ENCODE measurements at regions not wholly inside any gene's neighbourhood (a gene's known extent, or its start where the extent isn't known, plus 50 kb on each side); places are given as distances from the start of the nearest gene placed in this dataset.

DNA sequence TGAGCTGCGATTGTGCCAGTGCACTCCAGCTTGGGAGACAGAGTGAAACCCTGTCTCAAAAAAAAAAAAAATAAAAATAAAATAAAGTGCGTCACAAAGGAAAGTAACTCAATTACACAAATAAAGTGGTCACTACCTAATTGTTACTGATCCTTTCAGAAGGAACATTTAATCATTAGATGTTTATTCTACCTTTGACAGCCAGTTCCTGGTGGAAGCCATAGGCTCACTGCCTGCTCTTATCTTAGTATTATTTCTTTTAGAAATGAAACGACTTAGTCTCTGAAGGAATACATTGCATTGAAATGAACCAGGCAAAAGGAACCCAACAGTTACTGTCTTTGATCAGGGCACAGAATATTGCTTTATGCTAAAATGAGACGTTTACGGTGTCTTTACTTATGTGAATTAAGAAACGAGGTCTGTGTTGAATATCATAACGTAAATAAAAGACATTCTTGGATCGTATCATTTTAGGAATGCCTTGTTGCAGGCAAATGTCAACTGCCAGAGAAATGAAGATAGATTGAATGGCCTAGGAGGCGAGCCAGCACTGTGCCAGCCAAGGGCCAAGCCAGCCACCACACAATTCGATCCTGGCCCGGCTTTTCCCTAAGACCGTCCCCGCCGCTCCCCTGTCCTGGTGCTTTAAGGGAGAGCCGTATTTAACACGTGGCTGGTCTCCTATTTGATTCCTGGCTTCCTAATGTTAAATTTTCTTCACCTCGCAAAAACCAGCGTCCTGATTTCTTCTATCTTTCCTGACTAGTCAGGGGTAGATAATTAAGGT, 136.7 kb upstream of the GMDS start:
- H3K9me3 ChIP-seq (ENCODE audit: control insufficient read depth in 2 of 2, insufficient read depth in 1 of 2, low read depth in 1 of 2, low read length in 1 of 2): no peaks in the 10 kb centered on the region
- H3K27me3 ChIP-seq (ENCODE audit: control insufficient read depth in 3 of 3, insufficient read depth in 3 of 3, low read length in 3 of 3): no peaks in the 10 kb centered on the region
- H3K27ac ChIP-seq (ENCODE audit: low read depth in 1 of 3, low read length in 2 of 3): no peak overlapping the region
- no peaks in the 10 kb centered on the region for H3K4me1 ChIP-seq (ENCODE audit: control insufficient read depth in 3 of 3, insufficient read depth in 2 of 3, low read depth in 1 of 3, low read length in 2 of 3)
- no peak for DNase-seq
- H3K4me3 ChIP-seq (ENCODE audit: low read depth in 1 of 3, low read length in 3 of 3): no peak overlapping the region
- 78 to 90% (median 81%) methylated on average over 18 of the region's 18 CpGs for WGBS, 3 donors
- FAIRE-seq: no peak
- no peaks in the 10 kb centered on the region for H3K36me3 ChIP-seq (ENCODE audit: control insufficient read depth in 3 of 3, insufficient read depth in 2 of 3, low read depth in 1 of 3, low read length in 3 of 3)

DNA sequence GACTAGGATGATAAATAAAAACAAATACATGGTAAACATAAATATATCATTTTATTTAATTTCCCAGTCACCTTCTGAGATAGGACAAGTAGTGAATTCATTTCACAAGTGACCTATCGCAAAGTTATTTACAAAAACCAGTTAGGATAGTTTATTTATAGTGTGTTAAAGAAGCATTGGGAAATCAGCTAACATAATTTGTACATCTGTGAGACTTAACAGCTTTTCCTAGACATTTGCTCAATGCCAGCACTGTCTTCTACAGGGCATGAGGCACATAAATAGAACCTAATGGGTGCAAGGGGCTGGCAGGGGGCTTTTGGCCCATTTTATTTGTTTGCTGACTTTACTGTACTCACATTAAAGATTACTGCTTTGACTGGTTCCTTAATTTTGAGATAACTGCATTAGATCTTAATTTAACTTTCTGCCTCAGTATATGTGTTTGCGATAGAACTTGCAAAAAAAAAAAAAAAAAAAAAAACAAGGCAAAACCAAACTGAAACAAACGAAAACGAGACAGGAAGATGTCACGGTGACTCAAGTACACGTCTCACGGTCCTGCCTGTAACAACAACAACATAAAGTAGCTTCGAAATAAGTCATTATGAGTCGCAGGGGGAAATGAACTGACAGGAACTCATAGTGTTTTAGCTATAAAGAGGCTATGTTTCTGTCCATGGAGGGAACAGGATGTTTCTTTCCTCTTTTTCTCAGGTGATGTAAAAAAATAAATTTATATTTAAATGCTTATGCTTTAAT, 133.7 kb upstream of the GMDS start:
- H3K27ac ChIP-seq (ENCODE audit: low read depth in 1 of 3, low read length in 2 of 3): no peak overlapping the region
- no peaks in the 10 kb centered on the region for H3K9me3 ChIP-seq (ENCODE audit: control insufficient read depth in 2 of 2, insufficient read depth in 1 of 2, low read depth in 1 of 2, low read length in 1 of 2)
- FAIRE-seq (no peak), DNase-seq (no peak)
- 65 to 82% (median 70%) methylated on average over 9 of the region's 9 CpGs for WGBS, 3 donors
- H3K36me3 ChIP-seq (ENCODE audit: control insufficient read depth in 3 of 3, insufficient read depth in 2 of 3, low read depth in 1 of 3, low read length in 3 of 3): no peaks in the 10 kb centered on the region
- H3K27me3 ChIP-seq (ENCODE audit: control insufficient read depth in 3 of 3, insufficient read depth in 3 of 3, low read length in 3 of 3): no peaks in the 10 kb centered on the region
- no peak overlapping the region for H3K4me3 ChIP-seq (ENCODE audit: low read depth in 1 of 3, low read length in 3 of 3)
- H3K4me1 ChIP-seq (ENCODE audit: control insufficient read depth in 3 of 3, insufficient read depth in 2 of 3, low read depth in 1 of 3, low read length in 2 of 3): no peaks in the 10 kb centered on the region

- Histone ChIP-seq H3K27me3 (ENCODE audit: control insufficient read depth in 3 of 3, insufficient read depth in 3 of 3, low read length in 3 of 3) (no peaks in the 10 kb centered on the region), H3K9me3 (ENCODE audit: control insufficient read depth in 2 of 2, insufficient read depth in 1 of 2, low read depth in 1 of 2, low read length in 1 of 2) (no peaks in the 10 kb centered on the region), H3K4me1 (ENCODE audit: control insufficient read depth in 3 of 3, insufficient read depth in 2 of 3, low read depth in 1 of 3, low read length in 2 of 3) (no peaks in the 10 kb centered on the region), H3K27ac (ENCODE audit: low read depth in 1 of 3, low read length in 2 of 3) (no peak overlapping the region), H3K36me3 (ENCODE audit: control insufficient read depth in 3 of 3, insufficient read depth in 2 of 3, low read depth in 1 of 3, low read length in 3 of 3) (no peaks in the 10 kb centered on the region), H3K4me3 (ENCODE audit: low read depth in 1 of 3, low read length in 3 of 3) (no peak overlapping the region)
- WGBS, 3 donors: 68 to 80% (median 69%) methylated on average over 2 of the region's 2 CpGs
- no peak for FAIRE-seq
- DNase-seq: no peak
These were observed 132.7 kb upstream of the GMDS start for GRCh38 chr6:2378046-2378657.

GRCh38 chr6:2376429-2377355, 131.3 kb upstream of the GMDS start:
- DNase-seq: no peak
- WGBS, 3 donors: 85 to 91% (median 91%) methylated on average over 19 of the region's 19 CpGs

GRCh38 chr6:2375443-2375842, 130.0 kb upstream of the GMDS start:
- no peaks in the 10 kb centered on the region for H3K9me3 ChIP-seq (ENCODE audit: control insufficient read depth in 2 of 2, insufficient read depth in 1 of 2, low read depth in 1 of 2, low read length in 1 of 2)
- DNase-seq (no peak), FAIRE-seq (no peak)
- H3K4me1 ChIP-seq (ENCODE audit: control insufficient read depth in 3 of 3, insufficient read depth in 2 of 3, low read depth in 1 of 3, low read length in 2 of 3): no peaks in the 10 kb centered on the region
- H3K36me3 ChIP-seq (ENCODE audit: control insufficient read depth in 3 of 3, insufficient read depth in 2 of 3, low read depth in 1 of 3, low read length in 3 of 3): no peaks in the 10 kb centered on the region
- no peak overlapping the region for H3K4me3 ChIP-seq (ENCODE audit: low read depth in 1 of 3, low read length in 3 of 3)
- no peak overlapping the region for H3K27ac ChIP-seq (ENCODE audit: low read depth in 1 of 3, low read length in 2 of 3)
- H3K27me3 ChIP-seq (ENCODE audit: control insufficient read depth in 3 of 3, insufficient read depth in 3 of 3, low read length in 3 of 3): no peaks in the 10 kb centered on the region
- 94 to 96% (median 95%) methylated on average over 17 of the region's 17 CpGs for WGBS, 3 donors

More at GRCh38 chr6:2376429-2377355, 131.3 kb upstream of the GMDS start:
- Histone ChIP-seq H3K4me1 (ENCODE audit: control insufficient read depth in 3 of 3, insufficient read depth in 2 of 3, low read depth in 1 of 3, low read length in 2 of 3) (no peaks in the 10 kb centered on the region), H3K27me3 (ENCODE audit: control insufficient read depth in 3 of 3, insufficient read depth in 3 of 3, low read length in 3 of 3) (no peaks in the 10 kb centered on the region), H3K27ac (ENCODE audit: low read depth in 1 of 3, low read length in 2 of 3) (no peak overlapping the region), H3K36me3 (ENCODE audit: control insufficient read depth in 3 of 3, insufficient read depth in 2 of 3, low read depth in 1 of 3, low read length in 3 of 3) (no peaks in the 10 kb centered on the region), H3K4me3 (ENCODE audit: low read depth in 1 of 3, low read length in 3 of 3) (no peak overlapping the region), H3K9me3 (ENCODE audit: control insufficient read depth in 2 of 2, insufficient read depth in 1 of 2, low read depth in 1 of 2, low read length in 1 of 2) (no peaks in the 10 kb centered on the region)
- no peak for FAIRE-seq

DNA sequence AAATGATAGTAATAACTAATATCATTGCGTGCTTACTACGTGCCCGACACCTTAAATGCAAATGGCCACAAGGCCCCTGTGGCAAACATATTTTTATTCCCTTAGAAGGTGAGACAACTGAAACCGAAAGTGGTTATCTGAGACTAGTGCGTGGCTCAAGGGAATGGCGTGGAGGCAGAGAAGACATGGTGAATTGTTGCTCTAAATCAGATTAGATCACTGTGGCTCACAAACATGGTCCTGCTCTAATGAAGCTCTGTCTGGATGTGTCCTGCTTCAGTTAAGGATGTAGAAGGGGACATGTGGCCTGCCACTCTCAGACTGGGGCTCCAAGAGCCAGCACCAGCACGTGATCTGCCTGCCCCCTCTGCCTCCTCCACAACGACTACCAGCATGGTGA, 124.2 kb upstream of the GMDS start:
- Histone ChIP-seq H3K27ac (ENCODE audit: low read depth in 1 of 3, low read length in 2 of 3) (no peak overlapping the region), H3K27me3 (ENCODE audit: control insufficient read depth in 3 of 3, insufficient read depth in 3 of 3, low read length in 3 of 3) (no peaks in the 10 kb centered on the region), H3K36me3 (ENCODE audit: control insufficient read depth in 3 of 3, insufficient read depth in 2 of 3, low read depth in 1 of 3, low read length in 3 of 3) (no peaks in the 10 kb centered on the region), H3K9me3 (ENCODE audit: control insufficient read depth in 2 of 2, insufficient read depth in 1 of 2, low read depth in 1 of 2, low read length in 1 of 2) (no peaks in the 10 kb centered on the region), H3K4me1 (ENCODE audit: control insufficient read depth in 3 of 3, insufficient read depth in 2 of 3, low read depth in 1 of 3, low read length in 2 of 3) (no peaks in the 10 kb centered on the region), H3K4me3 (ENCODE audit: low read depth in 1 of 3, low read length in 3 of 3) (no peak overlapping the region)
- DNase-seq: peak in 1 of 2 donors; percentile 21
- FAIRE-seq: no peak
- 79 to 87% (median 81%) methylated on average over 8 of the region's 8 CpGs for WGBS, 3 donors

GRCh38 chr6:2363211-2363610, 117.8 kb upstream of the GMDS start:
- H3K4me1 ChIP-seq (ENCODE audit: control insufficient read depth in 3 of 3, insufficient read depth in 2 of 3, low read depth in 1 of 3, low read length in 2 of 3): no peaks in the 10 kb centered on the region
- FAIRE-seq: no peak
- no peaks in the 10 kb centered on the region for H3K27me3 ChIP-seq (ENCODE audit: control insufficient read depth in 3 of 3, insufficient read depth in 3 of 3, low read length in 3 of 3)
- H3K27ac ChIP-seq (ENCODE audit: low read depth in 1 of 3, low read length in 2 of 3): no peak overlapping the region
- H3K9me3 ChIP-seq (ENCODE audit: control insufficient read depth in 2 of 2, insufficient read depth in 1 of 2, low read depth in 1 of 2, low read length in 1 of 2): peaks cover 0 to 3% of the 10 kb centered on the region in 2 donors
- H3K36me3 ChIP-seq (ENCODE audit: control insufficient read depth in 3 of 3, insufficient read depth in 2 of 3, low read depth in 1 of 3, low read length in 3 of 3): peaks cover 0 to 16% (median 3%) of the 10 kb centered on the region in 3 donors
- 39 to 47% (median 41%) methylated on average over 3 of the region's 3 CpGs for WGBS, 3 donors
- no peak overlapping the region for H3K4me3 ChIP-seq (ENCODE audit: low read depth in 1 of 3, low read length in 3 of 3)
- no peak for DNase-seq

GRCh38 chr6:2361195-2361594, 115.8 kb upstream of the GMDS start:
- FAIRE-seq (no peak), DNase-seq (no peak)
- H3K27ac ChIP-seq (ENCODE audit: low read depth in 1 of 3, low read length in 2 of 3): no peak overlapping the region
- H3K4me3 ChIP-seq (ENCODE audit: low read depth in 1 of 3, low read length in 3 of 3): no peak overlapping the region
- peaks cover 0 to 3% of the 10 kb centered on the region in 2 donors for H3K9me3 ChIP-seq (ENCODE audit: control insufficient read depth in 2 of 2, insufficient read depth in 1 of 2, low read depth in 1 of 2, low read length in 1 of 2)
- H3K27me3 ChIP-seq (ENCODE audit: control insufficient read depth in 3 of 3, insufficient read depth in 3 of 3, low read length in 3 of 3): no peaks in the 10 kb centered on the region
- peaks cover 0 to 16% (median 3%) of the 10 kb centered on the region in 3 donors for H3K36me3 ChIP-seq (ENCODE audit: control insufficient read depth in 3 of 3, insufficient read depth in 2 of 3, low read depth in 1 of 3, low read length in 3 of 3)
- 93 to 96% (median 93%) methylated on average over 5 of the region's 5 CpGs for WGBS, 3 donors
- no peaks in the 10 kb centered on the region for H3K4me1 ChIP-seq (ENCODE audit: control insufficient read depth in 3 of 3, insufficient read depth in 2 of 3, low read depth in 1 of 3, low read length in 2 of 3)
